HCT116 (cell line): ENCODE measurements at regions not wholly inside any gene's neighbourhood (a gene's known extent, or its start where the extent isn't known, plus 50 kb on each side); places are given as distances from the start of the nearest gene placed in this dataset.

Experiments
- ATAC-seq: fragments of 200-7000 bp; cut with Tn5 transposase; 2 replicates; pipeline ENCODE4 v1.9.1; 2020; ENCODE audit warnings: mild to moderate bottlenecking, moderate library complexity
- BruUV-seq: library from RNA; stranded (reverse); fragments of 400-500 nt; replicated peaks from 2 replicates; lab custom pipeline; 2021; lab: Mats Ljungman, UMichigan
- CTCF ChIA-PET: fragments of 300-600 bp; sonication (Branson Sonifier 250); formaldehyde crosslinking; loops from one replicate; lab custom pipeline; 2021; ENCODE audit warnings: antibody characterized with exemption; lab: Charles Lee
- POLR2A ChIA-PET: fragments of 300-600, 350-600 bp; sonication (Branson Sonifier 250); formaldehyde crosslinking; loops from one replicate; lab custom pipeline; 2021; ENCODE audit warnings: antibody characterized with exemption; lab: Charles Lee
- RAD21 ChIA-PET, 2 experiments: fragments of 300-600 bp; sonication (Branson Sonifier 250); formaldehyde crosslinking; loops; one replicate each; lab custom pipeline; 2023; ENCODE audit warnings: low total read pairs in 2 of 2; ENCODE audit not compliant: uncharacterized antibody in 2 of 2, unreplicated experiment in 2 of 2, low non-redundant PET in 1 of 2; lab: Charles Lee
- DNase-seq: peaks from one replicate; pipeline ENCODE4 v3.0.0-alpha.2; 2010; ENCODE audit warnings: low read depth, low spot score
- H2AFZ ChIP-seq: fragments of 200-600 bp; shearing (Covaris generic), sonication (generic); 2 replicates; pipeline ENCODE4 v1.6.1; 2017; ENCODE audit warnings: low read depth, mixed run types, mixed read lengths, antibody characterized with exemption, low read length; ENCODE audit not compliant: poor library complexity, severe bottlenecking
- H3K27ac ChIP-seq: 2 replicates; pipeline ENCODE4 v1.5.1; 2012; ENCODE audit warnings: low read depth, low read length
- H3K27me3 ChIP-seq: fragments of 200-600 bp; sonication (generic); 2 replicates; pipeline ENCODE4 v1.6.1; 2016; ENCODE audit warnings: mixed run types, low read length, mixed read lengths; ENCODE audit not compliant: insufficient read depth
- H3K36me3 ChIP-seq, 2 experiments: fragments of 200-500 bp in 1 of 2; fragments of 200-600 bp in 1 of 2; sonication (Bioruptor generic) in 1 of 2; sonication (generic) in 1 of 2; 2 replicates each; pipeline versions ENCODE4 v1.5.1 to v1.6.1; 2014 to 2016; ENCODE audit warnings: low read length in 2 of 2, inconsistent platforms in 1 of 2, mixed read lengths in 1 of 2, mixed run types in 1 of 2; ENCODE audit not compliant: insufficient read depth in 2 of 2, control insufficient read depth in 1 of 2
- H3K4me1 ChIP-seq, 2 experiments: fragments of 200-600 bp in 1 of 2; sonication (generic) in 1 of 2; 2 replicates each; pipeline versions ENCODE4 v1.5.1 to v1.6.1; 2012 to 2017; ENCODE audit warnings: low read length in 2 of 2, inconsistent platforms in 1 of 2, mild to moderate bottlenecking in 1 of 2, mixed read lengths in 1 of 2, mixed run types in 1 of 2, moderate library complexity in 1 of 2; ENCODE audit not compliant: insufficient read depth in 2 of 2, control insufficient read depth in 1 of 2
- H3K4me2 ChIP-seq: fragments of 200-600 bp; sonication (generic); 2 replicates; pipeline ENCODE4 v1.6.1; 2017; ENCODE audit warnings: mixed run types, low read length, mixed read lengths
- H3K4me3 ChIP-seq, 2 experiments: fragments of 200-600 bp in 1 of 2; sonication (generic) in 1 of 2; replicated peaks in 1 of 2; 2 replicates each; pipeline ENCODE4 v1.5.1; 2011 to 2016; ENCODE audit warnings: low read length in 2 of 2, control low read depth in 1 of 2, low read depth in 1 of 2, mild to moderate bottlenecking in 1 of 2, mixed read lengths in 1 of 2, mixed run types in 1 of 2
- H3K79me2 ChIP-seq: fragments of 200-600 bp; sonication (generic); 2 replicates; pipeline ENCODE4 v1.6.1; 2017; ENCODE audit warnings: mild to moderate bottlenecking, mixed run types, low read length, moderate library complexity, mixed read lengths; ENCODE audit not compliant: insufficient read depth
- H3K9ac ChIP-seq: fragments of 200-600 bp; sonication (generic); 2 replicates; pipeline ENCODE4 v1.6.1; 2016; ENCODE audit warnings: low read length, mixed read lengths
- H3K9me2 ChIP-seq: fragments of 200-600 bp; sonication (generic), shearing (Covaris generic); 2 replicates; pipeline ENCODE4 v1.6.1; 2017; ENCODE audit warnings: mixed run types, mild to moderate bottlenecking, moderate library complexity; ENCODE audit not compliant: insufficient read depth
- H3K9me3 ChIP-seq, 2 experiments: fragments of 200-500 bp in 1 of 2; fragments of 200-600 bp in 1 of 2; sonication (Bioruptor generic) in 1 of 2; sonication (generic) in 1 of 2; 2 replicates each; pipeline ENCODE4 v1.6.1; 2014 to 2017; ENCODE audit warnings: low read length in 2 of 2, mixed read lengths in 2 of 2, inconsistent platforms in 1 of 2, low read depth in 1 of 2, mild to moderate bottlenecking in 1 of 2, mixed run types in 1 of 2, moderate library complexity in 1 of 2; ENCODE audit not compliant: control insufficient read depth in 1 of 2, insufficient read depth in 1 of 2
- H4K20me1 ChIP-seq: fragments of 200-600 bp; sonication (generic), shearing (Covaris generic); 2 replicates; pipeline ENCODE4 v1.6.1; 2017; ENCODE audit warnings: mixed run types, mild to moderate bottlenecking, moderate library complexity; ENCODE audit not compliant: insufficient read depth
- CBX3 ChIP-seq: IDR thresholded peaks from 2 replicates; pipeline ENCODE4 v1.6.1; 2012; ENCODE audit warnings: low read depth
- EZH2 ChIP-seq: fragments of 200-600 bp; sonication (generic); IDR thresholded peaks from 2 replicates; pipeline ENCODE4 v1.6.1; 2017; ENCODE audit warnings: antibody characterized with exemption, mixed run types
- EZH2phosphoT487 ChIP-seq: fragments of 200-600 bp; IDR thresholded peaks from 2 replicates; pipeline ENCODE4 v1.6.1; 2018; ENCODE audit warnings: antibody characterized with exemption, borderline replicate concordance
- FOSL1 ChIP-seq: IDR thresholded peaks from 2 replicates; pipeline ENCODE4 v1.6.1; 2012; ENCODE audit warnings: low read depth
- JUND ChIP-seq: IDR thresholded peaks from 2 replicates; pipeline ENCODE4 v1.6.1; 2012
- POLR2A ChIP-seq: IDR thresholded peaks from 2 replicates; pipeline ENCODE4 v1.7.0; 2011; ENCODE audit warnings: borderline replicate concordance; ENCODE audit not compliant: insufficient read depth, insufficient read length; ENCODE audit errors: extremely low read depth
- RAD21 ChIP-seq: IDR thresholded peaks from 2 replicates; pipeline ENCODE4 v1.6.1; 2012; ENCODE audit warnings: low read depth, mild to moderate bottlenecking
- SIN3A ChIP-seq: IDR thresholded peaks from 2 replicates; pipeline ENCODE4 v1.6.1; 2012; ENCODE audit warnings: low read depth
- SP1 ChIP-seq: IDR thresholded peaks from 2 replicates; pipeline ENCODE4 v1.6.1; 2012; ENCODE audit warnings: low read depth
- TCF7L2 ChIP-seq: IDR thresholded peaks from 2 replicates; pipeline ENCODE4 v1.7.0; 2011; ENCODE audit warnings: borderline replicate concordance, inconsistent platforms; ENCODE audit not compliant: insufficient read depth, insufficient read length; ENCODE audit errors: extremely low read depth
- YY1 ChIP-seq: IDR thresholded peaks from 2 replicates; pipeline ENCODE4 v1.6.1; 2011; ENCODE audit warnings: low read length, low read depth, moderate library complexity, mild to moderate bottlenecking; ENCODE audit not compliant: insufficient replicate concordance; ENCODE audit errors: extremely low read depth
- ZFX ChIP-seq: fragments of 450-650 bp; IDR thresholded peaks from 2 replicates; pipeline ENCODE4 v1.6.1; 2017
- ZNF274 ChIP-seq: fragments of 200-500 bp; sonication (Bioruptor generic); IDR thresholded peaks from 2 replicates; pipeline ENCODE4 v1.6.1; 2014; ENCODE audit warnings: mild to moderate bottlenecking, low read depth, low read length, inconsistent platforms
- intact Hi-C: fragments of 100-400 bp; cut with micrococcal nuclease; formaldehyde crosslinking; loops from 2 replicates; pipeline ENCODE4 v1.10.0; 2022
- TF ChIP-seq, protein P1 (sequence below): IDR thresholded peaks from 2 replicates; pipeline ENCODE4 v1.6.1; 2011; ENCODE audit warnings: mild to moderate bottlenecking, low read length, moderate library complexity; ENCODE audit not compliant: insufficient replicate concordance; ENCODE audit errors: extremely low read depth
- TF ChIP-seq, protein P2 (sequence below), 3 experiments: fragments of 200-600 bp in 1 of 3; sonication (generic) in 1 of 3; IDR thresholded peaks in 2 of 3; conservative IDR thresholded peaks in 1 of 3; 2 replicates each; pipeline ENCODE4 v1.5.1; 2012 to 2017; ENCODE audit warnings: low read depth in 2 of 3, low read length in 2 of 3, antibody characterized with exemption in 1 of 3, borderline replicate concordance in 1 of 3, control low read depth in 1 of 3, mild to moderate bottlenecking in 1 of 3, mixed read lengths in 1 of 3, mixed run types in 1 of 3, moderate library complexity in 1 of 3; ENCODE audit not compliant: insufficient read depth in 1 of 3

DNA sequence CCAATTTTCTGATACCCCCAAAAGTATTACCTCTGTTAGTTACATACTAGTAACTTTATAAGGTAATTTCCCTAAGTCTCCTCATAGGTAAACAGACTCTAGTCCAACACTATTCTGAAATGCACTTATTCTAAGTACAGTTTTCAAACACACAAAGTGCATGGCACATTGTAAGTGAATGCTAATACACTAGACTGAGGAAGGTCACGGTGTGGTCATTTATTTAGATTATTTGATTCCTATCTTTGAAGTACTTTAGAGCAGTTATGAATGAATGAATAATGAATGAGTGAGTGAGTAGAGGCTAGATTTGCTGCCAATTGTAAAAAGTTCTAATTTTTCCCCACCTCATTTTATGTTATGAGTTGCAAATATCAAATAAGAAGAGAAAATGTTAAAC, 132.8 kb upstream of the UGT8 start (continued):
- TF ChIP-seq CBX3: no peak
- TF ChIP-seq EZH2: no peak
- no peak for TF ChIP-seq EZH2phosphoT487
- TF ChIP-seq JUND: no peak
- TF ChIP-seq RAD21: no peak
- no peak for TF ChIP-seq POLR2A
- TF ChIP-seq SP1: no peak
- TF ChIP-seq TCF7L2: no peak
- no peak for TF ChIP-seq FOSL1

DNA sequence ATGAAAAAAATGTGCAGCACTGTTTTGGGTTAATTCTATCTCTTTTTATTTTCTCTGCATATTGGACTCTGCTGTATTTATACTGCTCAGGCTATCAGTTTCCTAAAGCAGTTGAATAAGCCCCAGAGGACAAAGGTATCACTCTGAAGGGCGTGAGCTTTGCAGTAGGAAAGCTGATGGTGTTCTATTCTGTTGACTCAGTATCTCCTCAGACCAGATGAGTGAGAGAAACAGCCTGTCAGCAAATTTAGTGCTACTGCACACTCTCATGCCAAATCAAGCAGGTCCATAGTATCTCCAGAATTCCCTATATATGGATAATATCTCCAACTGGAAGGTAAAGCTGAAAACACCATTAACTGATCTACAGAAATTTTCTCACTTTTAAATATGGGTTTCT, 132.3 kb upstream of the UGT8 start:
- ChIA-PET RAD21 (no interaction called here), CTCF (no interaction called here), POLR2A (no interaction called here)
- Histone ChIP-seq H3K9ac (no peak overlapping the region), H3K9me3 (no peaks in the 10 kb centered on the region), H3K4me2 (no peak overlapping the region), H4K20me1 (no peaks in the 10 kb centered on the region; the same call in 1 of the 2 replicates), H3K36me3 (no peaks in the 10 kb centered on the region), H3K4me3 (no peak overlapping the region), H3K9me2 (no peaks in the 10 kb centered on the region), H3K27ac (no peak overlapping the region), H3K79me2 (no peaks in the 10 kb centered on the region), H3K27me3 (no peaks in the 10 kb centered on the region), H2AFZ (no peak overlapping the region), H3K4me1 (no peaks in the 10 kb centered on the region)
- DNase-seq: no peak
- no TSS peak for BruUV-seq
- intact Hi-C loops: no loop called here
- TF ChIP-seq, protein P1, sequence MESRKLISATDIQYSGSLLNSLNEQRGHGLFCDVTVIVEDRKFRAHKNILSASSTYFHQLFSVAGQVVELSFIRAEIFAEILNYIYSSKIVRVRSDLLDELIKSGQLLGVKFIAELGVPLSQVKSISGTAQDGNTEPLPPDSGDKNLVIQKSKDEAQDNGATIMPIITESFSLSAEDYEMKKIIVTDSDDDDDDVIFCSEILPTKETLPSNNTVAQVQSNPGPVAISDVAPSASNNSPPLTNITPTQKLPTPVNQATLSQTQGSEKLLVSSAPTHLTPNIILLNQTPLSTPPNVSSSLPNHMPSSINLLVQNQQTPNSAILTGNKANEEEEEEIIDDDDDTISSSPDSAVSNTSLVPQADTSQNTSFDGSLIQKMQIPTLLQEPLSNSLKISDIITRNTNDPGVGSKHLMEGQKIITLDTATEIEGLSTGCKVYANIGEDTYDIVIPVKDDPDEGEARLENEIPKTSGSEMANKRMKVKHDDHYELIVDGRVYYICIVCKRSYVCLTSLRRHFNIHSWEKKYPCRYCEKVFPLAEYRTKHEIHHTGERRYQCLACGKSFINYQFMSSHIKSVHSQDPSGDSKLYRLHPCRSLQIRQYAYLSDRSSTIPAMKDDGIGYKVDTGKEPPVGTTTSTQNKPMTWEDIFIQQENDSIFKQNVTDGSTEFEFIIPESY: no peak
- TF ChIP-seq TCF7L2 (no peak), ZFX (no peak), JUND (no peak), YY1 (no peak), SIN3A (no peak), CBX3 (no peak), ZNF274 (no peak)
- TF ChIP-seq, protein P2, sequence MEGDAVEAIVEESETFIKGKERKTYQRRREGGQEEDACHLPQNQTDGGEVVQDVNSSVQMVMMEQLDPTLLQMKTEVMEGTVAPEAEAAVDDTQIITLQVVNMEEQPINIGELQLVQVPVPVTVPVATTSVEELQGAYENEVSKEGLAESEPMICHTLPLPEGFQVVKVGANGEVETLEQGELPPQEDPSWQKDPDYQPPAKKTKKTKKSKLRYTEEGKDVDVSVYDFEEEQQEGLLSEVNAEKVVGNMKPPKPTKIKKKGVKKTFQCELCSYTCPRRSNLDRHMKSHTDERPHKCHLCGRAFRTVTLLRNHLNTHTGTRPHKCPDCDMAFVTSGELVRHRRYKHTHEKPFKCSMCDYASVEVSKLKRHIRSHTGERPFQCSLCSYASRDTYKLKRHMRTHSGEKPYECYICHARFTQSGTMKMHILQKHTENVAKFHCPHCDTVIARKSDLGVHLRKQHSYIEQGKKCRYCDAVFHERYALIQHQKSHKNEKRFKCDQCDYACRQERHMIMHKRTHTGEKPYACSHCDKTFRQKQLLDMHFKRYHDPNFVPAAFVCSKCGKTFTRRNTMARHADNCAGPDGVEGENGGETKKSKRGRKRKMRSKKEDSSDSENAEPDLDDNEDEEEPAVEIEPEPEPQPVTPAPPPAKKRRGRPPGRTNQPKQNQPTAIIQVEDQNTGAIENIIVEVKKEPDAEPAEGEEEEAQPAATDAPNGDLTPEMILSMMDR (IDR thresholded peaks at IDR 0.05 in 2 of 3, conservative IDR thresholded peaks at IDR 0.05 in 1 of 3; ENCODE audit: borderline replicate concordance in 1 of 3, insufficient read depth in 1 of 3, low read depth in 2 of 3, low read length in 2 of 3): no peak
- no peak for ATAC-seq
